HG03342 (cell line): ENCODE measurements at regions not wholly inside any gene's neighbourhood (a gene's known extent, or its start where the extent isn't known, plus 50 kb on each side); places are given as distances from the start of the nearest gene placed in this dataset.

Experiments
- ATAC-seq: cut with Tn5 transposase; IDR thresholded peaks from one replicate; pipeline ENCODE4 v1.9.1; 2021; ENCODE audit warnings: mild to moderate bottlenecking, moderate library complexity; ENCODE audit not compliant: unreplicated experiment

GRCh38 chr1:93013145-93014065, 52.1 kb upstream of the DIPK1A start:
- no peak for ATAC-seq

DNA sequence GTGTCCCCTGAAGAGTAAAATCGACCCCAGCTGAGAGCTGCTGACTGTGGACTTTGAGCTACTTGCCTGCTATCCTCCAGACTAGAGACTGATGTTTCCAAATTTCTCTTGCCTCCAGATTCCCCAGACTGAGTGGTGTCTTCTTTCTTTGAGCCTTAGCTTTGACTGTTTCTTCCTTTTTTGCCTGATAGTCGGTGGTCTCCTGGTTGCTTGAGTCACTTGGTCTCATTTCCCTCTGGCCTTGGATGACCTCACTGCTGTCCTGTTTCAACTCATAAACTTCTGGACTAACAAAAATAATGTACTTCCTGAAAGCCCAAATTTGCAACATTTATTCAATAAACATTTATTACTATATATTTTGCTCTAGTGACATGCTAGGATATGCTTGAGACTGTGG, 52.9 kb upstream of the DIPK1A start:
- ATAC-seq: no peak

DNA sequence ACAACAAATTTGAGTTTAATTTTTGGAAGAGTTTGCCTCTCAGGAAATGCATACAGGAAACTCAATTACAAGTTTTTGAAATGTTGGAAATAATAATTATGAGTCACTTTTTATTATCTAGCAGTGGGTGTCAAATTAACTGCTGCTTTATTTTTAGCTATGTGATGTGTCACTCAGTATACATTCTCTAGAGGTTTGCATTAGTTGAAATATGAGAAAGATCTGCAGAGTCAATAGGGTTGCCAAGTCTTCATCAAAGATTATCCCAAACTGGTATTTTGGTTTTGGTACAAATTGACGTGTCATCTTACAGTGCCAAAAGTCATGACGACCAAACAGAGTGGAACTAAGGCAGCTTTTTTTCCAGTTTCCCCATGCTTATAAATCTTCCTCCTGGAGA, 54.3 kb upstream of the DIPK1A start:
- ATAC-seq: no peak

DNA sequence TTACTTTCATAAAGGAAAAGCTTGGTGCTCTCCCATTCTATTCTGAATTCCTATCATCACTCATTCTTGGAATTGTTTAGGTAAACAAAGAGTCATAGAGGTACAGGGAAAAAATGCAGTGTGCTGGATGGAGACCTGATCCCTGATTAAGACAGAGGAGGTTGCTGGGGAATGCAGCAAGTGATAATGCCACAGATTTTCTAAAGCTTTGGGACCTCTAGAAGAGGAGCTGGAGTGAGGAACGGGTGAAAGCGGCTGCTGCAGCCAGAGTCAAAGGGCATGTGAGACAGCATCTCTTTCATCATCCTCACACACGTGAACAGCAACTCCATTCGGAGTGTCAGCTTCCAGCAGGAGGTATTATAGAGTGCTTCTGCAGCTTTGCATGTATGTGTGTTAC, 54.9 kb upstream of the DIPK1A start:
- no peak for ATAC-seq

DNA sequence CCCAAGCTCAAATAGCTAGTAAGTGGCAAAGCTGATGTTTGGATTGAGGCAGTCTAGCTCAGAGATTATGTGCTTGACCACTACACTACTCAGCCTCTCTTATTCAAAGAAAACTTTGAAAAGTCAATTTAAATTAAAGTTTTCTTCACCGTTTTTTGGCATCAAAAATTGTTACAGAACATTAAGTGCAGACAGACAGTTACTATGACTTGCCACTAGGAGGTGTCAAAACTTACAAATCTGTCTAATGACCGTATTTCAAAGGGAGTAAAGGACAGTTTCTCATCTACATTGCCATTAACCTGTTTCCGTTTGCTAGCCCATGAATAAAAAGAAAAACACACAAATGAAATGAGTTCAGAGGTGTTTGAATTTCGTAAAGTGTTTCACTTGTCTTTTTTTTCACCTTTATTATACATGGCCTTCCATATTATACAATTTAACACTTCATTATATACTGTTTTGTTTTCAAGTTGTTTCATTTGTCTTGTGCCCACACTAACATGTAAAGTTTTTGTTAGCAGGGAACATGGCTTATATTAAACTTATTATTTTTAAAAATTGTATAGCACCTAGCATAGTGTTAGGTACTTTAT, 57.4 kb upstream of the MTF2 start:
- peak; percentile 71 for ATAC-seq

GRCh38 chr1:93022580-93022979, 56.5 kb upstream of the MTF2 start:
- ATAC-seq: no peak

DNA sequence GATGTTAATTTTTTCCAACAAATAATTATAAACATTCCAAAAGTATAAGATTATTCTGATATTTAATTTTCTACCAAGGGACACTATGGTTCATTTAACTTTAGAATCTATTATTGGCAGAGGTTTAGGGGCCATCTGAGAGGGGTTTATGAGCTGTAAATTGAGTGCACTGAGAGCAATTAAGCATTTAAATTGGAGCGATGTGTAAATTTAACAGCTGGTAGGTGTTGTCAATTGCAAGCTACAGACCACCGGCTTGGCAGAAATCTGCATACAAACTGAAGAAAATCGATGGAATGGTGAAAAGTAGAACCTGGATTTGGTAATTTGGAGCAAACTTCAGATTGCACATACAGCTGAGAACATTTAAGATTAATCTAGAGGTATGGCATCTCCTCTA, 55.8 kb upstream of the MTF2 start:
- ATAC-seq: no peak

GRCh38 chr1:93025572-93025971, 53.5 kb upstream of the MTF2 start:
- ATAC-seq: no peak

- no peak for ATAC-seq
Measured at GRCh38 chr1:93028542-93028941, 50.5 kb upstream of the MTF2 start.
